ENCODE measurements at regions not wholly inside any gene's neighbourhood (a gene's known extent, or its start where the extent isn't known, plus 50 kb on each side); places are given as distances from the start of the nearest gene placed in this dataset.
A peak's percentile ranks its signal among the peaks of the same experiment; 100 is the strongest.

GRCh38 chr1:65679773-65680172 is 112.9 kb upstream of the PDE4B start:
- Histone ChIP-seq H3K9ac (ENCODE audit: low read length in 3 of 3) (no peak overlapping the region), H3K27me3 (ENCODE audit: control insufficient read depth, insufficient read depth, low read length) (no peaks in the 10 kb centered on the region), H3K9me3 (ENCODE audit: control insufficient read depth in 2 of 3, insufficient read depth in 1 of 3, low read length in 3 of 3) (no peaks in the 10 kb centered on the region), H3K4me3 (ENCODE audit: low read length in 3 of 3) (no peak overlapping the region), H3K4me1 (ENCODE audit: control insufficient read depth in 2 of 3, insufficient read depth in 2 of 3, low read depth in 1 of 3, low read length in 3 of 3) (no peaks in the 10 kb centered on the region), H3K36me3 (ENCODE audit: control insufficient read depth in 2 of 3, insufficient read depth in 3 of 3, low read length in 3 of 3) (no peaks in the 10 kb centered on the region), H3K27ac (ENCODE audit: low read depth in 2 of 2, low read length in 2 of 2) (no peak overlapping the region)
- DNase-seq: no peak
- no peak for TF ChIP-seq CTCF (IDR thresholded peaks at IDR 0.05; ENCODE audit: borderline replicate concordance, extremely low read depth, insufficient read depth)
- intact Hi-C loops (cut with DNase I): loop anchor here (10.0 kb wide), 1 partner anchor 445 kb away; no protein-coding TSS in a partner anchor
- no peak for FAIRE-seq

GRCh38 chr1:65681096-65681495 is 111.6 kb upstream of the PDE4B start:
- TF ChIP-seq CTCF (IDR thresholded peaks at IDR 0.05; ENCODE audit: borderline replicate concordance, extremely low read depth, insufficient read depth): no peak
- no peak for FAIRE-seq
- H3K27me3 ChIP-seq (ENCODE audit: control insufficient read depth, insufficient read depth, low read length): no peaks in the 10 kb centered on the region
- H3K4me1 ChIP-seq (ENCODE audit: control insufficient read depth in 2 of 3, insufficient read depth in 2 of 3, low read depth in 1 of 3, low read length in 3 of 3): no peaks in the 10 kb centered on the region
- H3K36me3 ChIP-seq (ENCODE audit: control insufficient read depth in 2 of 3, insufficient read depth in 3 of 3, low read length in 3 of 3): no peaks in the 10 kb centered on the region
- no peak overlapping the region for H3K9ac ChIP-seq (ENCODE audit: low read length in 3 of 3)
- H3K4me3 ChIP-seq (ENCODE audit: low read length in 3 of 3): no peak overlapping the region
- intact Hi-C loops (cut with DNase I): loop anchor here (10.0 kb wide), 1 partner anchor 446 kb away; no protein-coding TSS in a partner anchor
- H3K27ac ChIP-seq (ENCODE audit: low read depth in 2 of 2, low read length in 2 of 2): no peak overlapping the region
- H3K9me3 ChIP-seq (ENCODE audit: control insufficient read depth in 2 of 3, insufficient read depth in 1 of 3, low read length in 3 of 3): no peaks in the 10 kb centered on the region
- no peak for DNase-seq

GRCh38 chr1:65687428-65688214 is 105.1 kb upstream of the PDE4B start:
- Histone ChIP-seq H3K4me1 (ENCODE audit: control insufficient read depth in 2 of 3, insufficient read depth in 2 of 3, low read depth in 1 of 3, low read length in 3 of 3) (peaks cover 0 to 5% (median 0%) of the 10 kb centered on the region in 3 donors), H3K4me3 (ENCODE audit: low read length in 3 of 3) (no peak overlapping the region), H3K9ac (ENCODE audit: low read length in 3 of 3) (no peak overlapping the region), H3K27me3 (ENCODE audit: control insufficient read depth, insufficient read depth, low read length) (no peaks in the 10 kb centered on the region), H3K9me3 (ENCODE audit: control insufficient read depth in 2 of 3, insufficient read depth in 1 of 3, low read length in 3 of 3) (no peaks in the 10 kb centered on the region), H3K36me3 (ENCODE audit: control insufficient read depth in 2 of 3, insufficient read depth in 3 of 3, low read length in 3 of 3) (no peaks in the 10 kb centered on the region), H3K27ac (ENCODE audit: low read depth in 2 of 2, low read length in 2 of 2) (no peak overlapping the region)
- peak; percentile 94 for FAIRE-seq
- DNase-seq: peak; percentile 86 to 90 (median 89)
- TF ChIP-seq CTCF (IDR thresholded peaks at IDR 0.05; ENCODE audit: borderline replicate concordance, extremely low read depth, insufficient read depth): peak; percentile 99
- intact Hi-C loops (cut with DNase I): loop anchor here (10.0 kb wide), 1 partner anchor 453 kb away; no protein-coding TSS in a partner anchor

Data from kidney (tissue), 13 donors.